RKO (cell line): ENCODE measurements at regions not wholly inside any gene's neighbourhood (a gene's known extent, or its start where the extent isn't known, plus 50 kb on each side); places are given as distances from the start of the nearest gene placed in this dataset.

Source experiments
- DNase-seq: peaks from one replicate; pipeline ENCODE4 v3.0.0-alpha.2; 2016; ENCODE audit warnings: low spot score

- no peak for DNase-seq
These were observed 96.3 kb upstream of the PDC start for GRCh38 chr1:186557147-186557777.

- no peak for DNase-seq
These were observed 89.9 kb upstream of the PDC start for GRCh38 chr1:186550832-186551231.

- no peak for DNase-seq
These were observed 80.1 kb upstream of the PDC start for GRCh38 chr1:186541003-186541402.

GRCh38 chr1:186540521-186540920 lies 79.6 kb upstream of the PDC start:
- DNase-seq = no peak

GRCh38 chr1:186536273-186536890 lies 75.5 kb upstream of the PDC start:
- no peak for DNase-seq

GRCh38 chr1:186535388-186536133 lies 74.6 kb upstream of the PDC start:
- DNase-seq = peak; percentile 72

- DNase-seq = no peak
These were observed 73.5 kb upstream of the PDC start for GRCh38 chr1:186534401-186534800.

GRCh38 chr1:186532466-186532865 lies 71.6 kb upstream of the PDC start:
- DNase-seq = no peak

- DNase-seq = no peak
These were observed 70.7 kb upstream of the PDC start for GRCh38 chr1:186531561-186532165.

- no peak for DNase-seq
These were observed 69.2 kb upstream of the PDC start for GRCh38 chr1:186530109-186530508.

- no peak for DNase-seq
These were observed 59.1 kb upstream of the PDC start for GRCh38 chr1:186519982-186520381.

- no peak for DNase-seq
These were observed 58.0 kb upstream of the PDC start for GRCh38 chr1:186518822-186519381.

- DNase-seq = no peak
These were observed 57.5 kb upstream of the PDC start for GRCh38 chr1:186518395-186518794.

- no peak for DNase-seq
These were observed 53.5 kb upstream of the PDC start for GRCh38 chr1:186514367-186514766.

- DNase-seq = no peak
These were observed 52.6 kb upstream of the PDC start for GRCh38 chr1:186513526-186513925.

GRCh38 chr1:186512698-186513457 lies 52.0 kb upstream of the PDC start:
- no peak for DNase-seq

- DNase-seq = no peak
These were observed 51.1 kb upstream of the PDC start for GRCh38 chr1:186511761-186512637.
